ENCODE measurements at regions not wholly inside any gene's neighbourhood (a gene's known extent, or its start where the extent isn't known, plus 50 kb on each side); places are given as distances from the start of the nearest gene placed in this dataset.

- TF ChIP-seq CHD7 (IDR thresholded peaks at IDR 0.05; ENCODE audit: insufficient replicate concordance, low read length) (no peak), BACH1 (IDR thresholded peaks at IDR 0.05; ENCODE audit: low read length) (no peak), POLR2A (IDR thresholded peaks at IDR 0.05; ENCODE audit: control extremely low read depth in 1 of 2, low read depth in 2 of 2, low read length in 2 of 2) (no peak)
Observed at GRCh38 chr3:30408105-30408557, 198.3 kb upstream of the TGFBR2 start (continued).
